ENCODE measurements at regions not wholly inside any gene's neighbourhood (a gene's known extent, or its start where the extent isn't known, plus 50 kb on each side); places are given as distances from the start of the nearest gene placed in this dataset.

GRCh38 chr6:92008757-92009502, 1410.4 kb downstream of the EPHA7 start:
- TF ChIP-seq CTCF (IDR thresholded peaks at IDR 0.05) (no peak), POLR2A (IDR thresholded peaks at IDR 0.05) (no peak)
